ENCODE measurements at regions not wholly inside any gene's neighbourhood (a gene's known extent, or its start where the extent isn't known, plus 50 kb on each side); places are given as distances from the start of the nearest gene placed in this dataset.
"Not testable (repeated sequence)": the region's sequence is repeated elsewhere in the genome, so short reads cannot be mapped to it uniquely, and the experiment has no call there.

DNA sequence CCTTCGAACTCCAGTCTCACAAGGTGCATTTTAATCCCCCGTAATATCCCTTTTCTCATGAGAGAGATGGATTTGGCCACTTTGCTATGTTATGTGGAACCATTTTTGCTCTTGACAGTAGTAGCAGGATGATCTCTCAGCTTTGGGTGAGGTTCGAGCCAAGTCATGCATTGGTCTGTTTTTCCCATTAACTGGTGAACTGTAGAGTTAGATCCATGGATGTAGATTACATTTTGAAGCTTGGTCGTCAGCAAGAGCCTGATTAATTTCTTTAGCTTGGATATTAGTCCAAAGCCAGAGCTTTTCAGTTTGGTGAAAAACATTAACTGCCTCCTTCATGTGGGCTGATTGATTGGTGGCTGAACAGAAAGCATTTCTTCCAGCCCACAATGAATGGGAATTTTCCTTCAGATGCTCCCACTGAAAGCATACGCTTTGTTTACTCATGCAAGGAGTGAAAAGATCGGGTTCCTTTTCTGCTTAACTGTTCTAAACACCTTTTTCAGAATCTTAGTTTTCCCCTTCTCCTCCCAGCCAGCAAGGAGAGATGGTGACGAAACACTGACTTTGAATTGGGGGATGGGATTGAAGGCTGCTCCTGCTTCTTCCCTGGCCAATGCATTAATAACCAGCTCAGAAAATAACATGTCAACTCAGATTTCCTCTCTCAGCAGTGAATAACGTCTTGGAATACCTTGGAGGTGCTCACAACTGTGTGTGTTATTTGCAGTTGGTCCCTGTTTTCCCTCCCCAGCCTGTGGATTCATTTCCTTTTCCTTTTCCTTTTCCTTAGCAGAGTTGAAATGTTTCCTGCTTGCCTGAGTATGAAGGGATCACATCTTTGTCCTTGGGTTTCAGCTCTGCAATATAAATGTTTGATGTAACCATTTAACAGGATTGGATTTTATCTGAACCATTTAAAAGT lies 351.8 kb upstream of the FZD8 start:
- DNase-seq (ENCODE audit: low read depth) = no peak

DNA sequence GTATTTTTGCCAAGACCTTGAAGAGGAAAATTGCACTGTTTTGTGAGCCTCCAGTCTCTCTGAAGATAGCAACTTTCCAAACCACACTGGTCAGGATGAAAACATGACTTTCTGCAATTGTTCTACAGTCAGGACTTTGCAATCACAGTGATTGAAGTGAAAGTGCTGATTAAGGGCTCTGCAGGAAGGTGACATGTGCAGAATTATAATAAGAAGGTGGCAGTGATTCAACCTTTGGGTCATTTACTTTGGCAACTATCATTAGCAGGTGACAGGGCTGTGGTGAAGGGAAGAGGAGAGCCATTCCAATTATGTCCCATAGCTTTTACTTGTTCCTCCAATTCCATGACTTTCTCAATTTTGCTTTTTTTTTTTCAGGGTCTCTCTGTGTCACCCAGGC lies 350.0 kb upstream of the FZD8 start:
- DNase-seq (ENCODE audit: low read depth) = no peak

DNA sequence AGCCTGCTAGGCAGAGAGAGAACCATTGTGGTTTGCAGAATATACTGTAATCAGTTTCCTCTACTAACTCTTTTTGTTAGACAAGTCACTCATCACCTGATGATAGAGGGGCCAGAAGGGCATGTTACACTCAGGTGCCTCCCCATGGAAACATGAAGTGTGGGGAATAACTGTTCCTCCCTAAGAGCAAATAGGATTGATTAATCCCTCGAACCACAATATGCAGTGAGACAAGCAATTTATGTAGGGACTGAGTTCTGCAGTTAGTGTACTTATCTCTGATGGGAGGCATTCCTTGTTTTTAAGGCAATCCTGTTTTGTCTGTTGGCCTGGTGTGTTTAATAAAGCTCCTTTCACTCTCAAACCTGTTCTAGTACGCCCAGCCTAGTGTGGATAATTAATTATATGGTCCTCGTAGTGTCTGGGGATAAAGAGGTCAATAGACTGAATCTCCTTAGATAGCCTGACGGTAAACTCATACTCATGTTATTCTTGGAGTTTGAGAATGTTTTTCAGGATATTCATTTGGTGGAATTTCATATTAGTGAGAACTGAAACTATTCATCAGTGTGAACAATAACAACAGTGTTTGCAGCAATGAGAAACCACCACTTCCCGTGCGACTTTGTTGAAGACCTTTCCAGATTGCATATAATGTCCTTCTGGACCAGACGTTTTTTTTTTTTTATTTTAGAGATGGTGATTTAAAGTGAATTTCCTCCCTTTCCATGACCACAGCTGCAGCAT lies 344.8 kb upstream of the FZD8 start:
- no peak for DNase-seq (ENCODE audit: low read depth)

DNA sequence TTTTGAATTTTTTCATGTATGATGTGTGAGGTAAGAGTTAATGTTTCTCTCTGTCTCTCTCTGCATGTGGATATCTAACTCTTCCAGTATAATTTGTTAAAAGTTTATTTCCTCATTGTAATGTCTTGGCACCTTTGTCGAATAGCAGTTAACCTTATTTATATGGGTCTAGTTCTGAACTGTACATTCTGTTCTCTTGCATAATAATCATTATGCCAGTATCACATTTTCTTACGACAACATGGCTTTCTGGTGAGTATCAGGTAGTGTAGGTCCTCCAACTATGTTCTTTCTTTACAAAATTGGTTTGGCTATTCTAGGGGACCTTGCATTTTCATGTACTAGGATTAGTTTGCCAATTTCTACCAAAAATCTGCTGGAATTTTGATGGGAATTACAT lies 337.0 kb upstream of the FZD8 start:
- no peak for DNase-seq (ENCODE audit: low read depth)

DNA sequence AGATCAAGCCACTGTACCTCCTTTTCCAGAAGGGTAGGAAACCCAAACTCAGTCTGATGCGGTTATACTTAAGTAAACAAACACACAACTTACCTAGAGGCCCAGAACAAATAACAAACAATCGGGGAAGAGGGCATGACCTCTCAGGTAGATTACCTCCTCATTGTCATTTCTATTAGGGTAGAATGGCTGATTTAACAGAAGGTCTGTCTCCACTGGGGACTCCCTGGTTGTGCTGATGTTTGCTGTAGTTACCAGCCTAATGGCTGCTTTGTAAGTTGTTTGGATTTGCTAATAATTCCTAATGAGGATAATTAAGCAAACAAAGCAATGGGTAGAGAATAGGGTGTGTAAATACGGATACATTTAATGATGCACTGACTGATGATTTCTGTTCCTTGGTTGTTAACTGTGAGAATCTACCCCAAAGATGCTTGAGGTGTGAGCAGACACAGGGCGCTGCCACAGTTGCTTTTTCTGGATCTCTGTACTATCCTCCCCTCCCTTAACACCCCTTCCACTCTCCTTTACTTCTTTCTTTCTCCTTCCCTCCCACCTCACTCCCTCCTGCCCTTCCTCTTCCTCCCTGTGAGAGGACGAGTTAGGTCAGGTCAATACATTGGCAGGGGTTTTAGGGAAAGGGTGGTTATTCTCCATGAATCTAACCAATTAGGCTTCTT lies 332.0 kb upstream of the FZD8 start:
- DNase-seq (ENCODE audit: low read depth) = not testable (repeated sequence)

DNA sequence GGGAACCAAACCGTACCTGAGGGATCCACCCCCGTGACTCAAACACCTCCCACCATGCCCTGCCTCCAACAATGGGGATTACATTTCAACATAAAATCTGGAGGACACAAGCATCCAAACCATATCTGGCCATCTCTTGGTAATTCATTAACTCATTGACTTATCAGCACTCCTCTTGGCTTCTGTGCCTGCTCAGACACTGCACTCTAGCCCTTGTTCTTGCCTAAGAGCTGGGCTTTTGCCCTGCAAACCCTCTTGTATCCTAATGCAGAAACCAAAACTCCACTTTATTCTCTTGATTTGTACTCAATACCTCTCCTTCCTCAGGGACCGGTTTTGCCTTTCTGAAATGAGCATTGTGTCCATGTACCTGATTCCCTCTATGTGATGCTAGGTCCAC lies 330.2 kb upstream of the FZD8 start:
- no peak for DNase-seq (ENCODE audit: low read depth)

DNA sequence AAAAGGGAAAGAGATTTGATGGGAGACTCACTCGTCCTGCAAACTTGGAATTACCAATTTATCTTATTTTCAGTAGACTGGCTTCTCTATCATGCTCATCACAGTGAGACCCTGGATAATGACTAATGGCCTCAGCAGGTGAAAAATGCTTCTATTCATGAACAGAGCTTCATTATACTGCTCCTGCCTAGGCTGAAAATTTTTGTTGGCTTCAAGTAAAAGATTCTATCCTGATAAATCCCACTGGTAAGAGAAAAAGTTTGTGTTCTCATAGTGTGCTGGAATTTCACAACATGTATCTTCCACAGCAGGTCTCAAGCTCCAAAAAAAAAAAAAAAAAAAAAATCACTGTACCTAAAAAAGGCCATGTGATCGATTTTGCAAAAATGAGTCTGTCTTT lies 329.3 kb upstream of the FZD8 start:
- DNase-seq (ENCODE audit: low read depth) = peak; percentile 58

DNA sequence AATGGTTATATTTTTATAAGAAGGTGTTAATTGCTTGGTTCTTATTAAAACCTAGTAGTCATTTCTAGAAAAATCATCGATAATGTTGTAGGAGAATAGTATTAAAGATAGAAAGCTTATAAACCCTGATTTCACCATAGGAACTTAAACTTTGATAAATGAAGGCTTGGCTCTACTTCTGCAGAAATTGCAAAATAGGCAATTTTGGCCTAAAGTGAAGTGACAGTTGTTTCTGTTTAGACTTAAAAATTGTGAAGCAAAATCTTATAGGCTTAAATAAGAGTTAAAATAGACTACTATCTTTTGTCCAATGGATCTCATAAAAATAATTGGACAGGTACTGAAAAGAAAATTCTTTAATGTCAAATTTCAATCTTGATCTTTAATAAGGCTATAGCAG lies 321.6 kb upstream of the FZD8 start:
- DNase-seq (ENCODE audit: low read depth) = no peak

DNA sequence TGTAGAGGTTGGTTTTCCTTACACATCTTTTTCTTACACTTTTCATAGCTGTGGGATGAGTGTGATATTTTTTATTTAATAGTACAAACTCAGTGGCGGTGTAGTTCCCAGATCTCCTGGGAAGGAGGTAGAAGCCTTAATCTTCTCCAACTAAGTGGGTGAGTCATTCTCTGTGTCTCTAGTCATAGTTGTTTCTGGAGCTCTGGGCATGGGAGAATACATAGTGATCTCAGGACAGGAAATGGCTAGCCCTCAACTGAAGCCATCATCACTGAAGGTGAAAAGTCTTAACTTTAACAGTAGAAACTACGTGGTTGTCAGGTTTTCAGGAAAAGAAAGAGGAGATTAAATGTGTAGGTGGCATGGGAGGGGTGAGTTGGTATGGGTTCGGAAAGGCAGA lies 319.4 kb upstream of the FZD8 start:
- DNase-seq (ENCODE audit: low read depth) = peak; percentile 73

DNA sequence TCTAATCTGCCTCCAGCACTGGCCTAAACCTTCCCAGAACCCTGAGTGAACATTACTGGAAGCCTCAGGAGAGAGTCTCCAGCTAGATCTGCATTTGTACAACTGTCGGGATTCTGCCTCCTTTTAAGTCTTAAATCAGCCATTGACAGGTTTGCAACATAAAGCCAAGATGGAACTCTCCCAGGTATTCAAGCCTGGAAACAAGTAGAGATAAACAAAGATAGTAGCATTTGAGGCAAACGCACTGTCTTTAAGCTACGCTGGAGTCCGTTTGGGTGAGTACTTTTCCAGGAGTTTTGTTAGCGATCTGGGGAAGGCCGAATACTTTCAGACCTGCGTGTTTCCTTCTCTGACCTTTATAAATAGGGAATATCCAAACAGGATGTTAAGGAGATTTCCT lies 317.2 kb upstream of the FZD8 start:
- DNase-seq (ENCODE audit: low read depth) = peak; percentile 45

DNA sequence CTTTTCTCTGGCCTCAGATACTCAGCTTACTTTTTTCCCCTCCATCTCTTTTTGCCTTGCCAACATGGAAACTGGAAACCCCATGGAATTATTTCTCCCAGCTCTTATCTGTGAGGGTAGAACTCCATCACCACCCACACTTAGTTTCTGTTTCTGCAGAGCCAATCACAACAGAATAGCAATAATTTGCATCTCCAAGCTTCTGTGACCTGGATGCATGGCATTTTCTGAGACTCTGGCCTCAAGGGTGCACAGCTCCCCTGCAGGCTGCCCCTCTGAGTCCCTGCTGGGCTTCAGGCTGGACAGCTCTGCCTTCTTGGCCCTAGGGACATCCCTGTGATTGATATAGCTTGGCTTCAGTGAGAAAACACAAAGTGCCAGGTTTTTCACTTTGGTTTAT lies 316.5 kb upstream of the FZD8 start:
- not testable (repeated sequence) for DNase-seq (ENCODE audit: low read depth)

DNA sequence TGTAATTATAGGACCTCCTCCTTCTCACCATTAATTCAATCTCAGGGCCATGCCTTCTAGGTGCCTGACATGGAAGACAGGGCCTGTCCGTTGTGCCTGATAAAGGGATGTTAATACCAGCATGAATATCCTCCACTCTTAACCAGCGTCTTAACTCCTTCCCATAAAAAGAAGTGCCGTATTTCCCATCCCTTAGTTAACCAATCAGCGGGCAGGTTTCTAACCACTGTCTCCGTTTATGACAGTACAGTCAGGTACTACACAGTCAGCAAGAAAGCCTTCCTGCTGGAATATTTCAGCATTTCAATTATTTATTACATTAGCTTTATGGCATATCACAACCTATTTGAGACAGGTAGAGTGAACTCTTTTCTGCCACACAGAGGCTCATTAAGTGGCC lies 308.6 kb upstream of the FZD8 start:
- no peak for DNase-seq (ENCODE audit: low read depth)

DNA sequence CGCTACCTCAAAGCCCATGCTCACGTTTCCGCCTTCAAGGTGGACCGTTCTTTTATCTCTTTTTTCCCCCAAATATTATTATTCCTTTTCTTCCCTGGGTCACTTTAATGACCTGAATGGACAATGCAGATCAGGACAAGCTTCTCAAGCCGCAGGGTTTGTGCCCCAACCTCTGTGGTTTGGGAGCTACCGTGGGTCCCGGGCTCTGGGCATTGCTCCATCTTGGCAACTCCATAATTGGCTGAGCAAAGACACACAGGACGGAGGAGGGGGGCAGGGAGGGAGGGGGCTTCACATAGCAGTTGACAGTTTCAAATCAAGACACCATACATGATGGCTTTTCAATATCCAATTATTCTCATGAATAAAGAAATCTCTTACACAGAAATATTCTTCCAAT lies 308.1 kb upstream of the FZD8 start:
- no peak for DNase-seq (ENCODE audit: low read depth)

DNA sequence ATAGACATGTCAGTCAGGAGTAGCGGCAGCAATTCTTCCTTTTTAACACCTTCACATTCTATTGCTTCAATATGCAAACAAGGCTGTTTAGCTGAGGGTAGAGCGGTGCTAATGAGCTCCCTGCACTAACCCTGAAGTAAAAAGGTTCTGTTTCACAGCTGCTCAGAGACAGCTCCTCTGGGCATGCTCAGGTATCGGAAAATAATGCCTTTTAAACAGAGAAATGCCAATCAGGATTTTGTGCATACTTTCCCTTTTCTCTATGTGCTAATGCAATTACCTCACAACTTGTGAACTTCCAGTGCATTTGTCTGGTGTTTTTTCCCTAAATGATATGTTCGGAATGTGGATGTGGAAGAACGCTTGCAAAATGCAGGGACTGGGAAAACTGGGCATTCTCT lies 307.7 kb upstream of the FZD8 start:
- no peak for DNase-seq (ENCODE audit: low read depth)

DNA sequence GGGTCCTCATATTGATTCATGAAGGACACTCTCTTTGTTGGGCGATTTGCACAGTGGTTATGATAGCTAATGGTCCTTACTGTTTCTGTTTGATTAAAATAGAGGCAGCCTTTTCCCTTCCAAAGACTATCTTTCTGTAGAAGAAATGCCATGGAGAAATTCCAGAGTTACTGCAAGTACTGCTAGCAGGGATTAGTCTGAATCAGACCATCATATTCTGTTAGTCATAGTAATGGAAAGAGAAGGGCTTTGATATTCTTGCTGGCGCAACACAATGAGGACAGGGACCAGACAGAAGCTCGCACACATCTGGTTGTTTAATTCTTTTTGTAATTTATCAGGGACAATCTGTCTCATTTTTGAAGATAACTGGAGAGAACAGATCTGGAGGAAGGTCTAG lies 304.5 kb upstream of the FZD8 start:
- peak; percentile 23 for DNase-seq (ENCODE audit: low read depth)

DNA sequence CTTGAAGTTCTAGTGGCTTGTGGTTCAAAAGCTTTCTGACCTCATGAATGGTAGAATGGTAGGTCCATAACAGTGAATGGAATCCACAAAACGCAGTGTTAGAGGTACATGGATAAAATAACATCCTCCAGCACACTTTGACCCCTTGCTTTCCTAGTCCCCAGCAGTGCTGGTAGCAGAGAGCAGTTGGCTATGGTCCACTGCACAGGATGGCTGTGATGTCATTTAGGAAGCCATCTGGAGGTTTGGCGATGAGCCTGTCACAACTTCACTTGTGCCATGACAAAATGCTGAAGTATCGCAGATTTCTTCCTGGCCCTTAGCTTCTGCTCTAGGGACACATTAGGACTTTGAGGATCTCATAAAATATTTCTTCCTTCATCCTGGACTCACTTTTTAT lies 300.0 kb upstream of the FZD8 start:
- DNase-seq (ENCODE audit: low read depth) = no peak

DNA sequence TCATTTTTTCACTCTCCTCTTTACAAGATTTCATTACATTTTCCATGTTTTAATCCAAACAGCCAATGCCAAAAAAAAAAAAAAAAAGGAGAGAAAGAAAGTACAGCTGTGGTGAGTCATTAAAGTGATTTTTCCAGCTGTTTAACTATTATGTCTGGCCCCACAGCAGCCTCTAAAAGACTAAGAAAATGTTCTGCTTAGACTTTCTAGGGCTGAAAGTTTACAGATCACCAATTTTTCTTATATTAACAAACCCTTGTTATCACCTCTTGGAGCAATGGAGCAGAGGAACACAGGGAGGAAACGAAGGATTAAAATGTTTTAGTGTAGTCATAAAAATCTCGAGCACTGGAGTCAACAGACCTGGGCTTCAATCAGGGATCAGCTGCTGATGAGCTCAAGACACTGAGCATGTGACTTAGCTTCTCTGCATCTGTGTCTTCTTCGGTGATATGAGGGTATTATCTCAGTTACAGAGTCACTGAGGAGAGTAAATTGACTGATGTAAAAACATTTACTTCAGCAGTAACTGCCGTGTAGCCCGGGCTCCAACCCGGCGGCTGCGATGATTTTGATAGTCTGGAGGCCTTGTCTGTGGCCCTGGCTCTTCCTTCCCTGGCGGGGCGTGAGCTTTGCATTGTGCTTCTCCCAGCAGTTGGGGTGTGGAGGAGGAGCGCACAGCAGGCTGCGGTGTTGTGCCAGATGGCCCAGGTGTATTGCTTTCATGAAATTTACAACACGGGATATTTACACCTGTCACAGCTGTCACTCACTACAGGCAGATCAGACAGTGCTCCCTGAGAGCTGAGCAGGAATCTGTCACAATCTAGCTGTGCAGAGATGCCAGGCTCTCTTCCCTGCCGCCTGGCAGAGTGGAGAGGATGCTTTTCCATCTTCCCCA lies 298.3 kb upstream of the FZD8 start:
- peak; percentile 11 for DNase-seq (ENCODE audit: low read depth)

DNA sequence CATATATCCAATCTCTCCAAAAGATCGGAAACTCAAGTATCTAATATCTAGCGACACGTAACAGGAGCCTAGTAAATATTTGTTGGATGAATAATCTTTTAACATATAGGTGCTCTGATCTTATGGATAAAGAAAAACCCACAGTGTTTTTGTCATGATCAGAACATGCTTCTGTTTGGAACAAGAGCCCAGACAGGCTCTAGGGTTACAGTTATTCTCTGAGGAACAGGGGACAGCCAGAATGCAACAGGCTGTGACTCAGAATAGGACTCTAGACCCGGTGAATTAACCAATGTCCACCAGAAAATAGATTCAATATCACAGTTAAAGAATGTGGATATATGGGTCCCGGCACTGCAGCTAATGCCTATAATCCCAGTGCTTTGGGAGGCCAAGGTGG lies 296.1 kb upstream of the FZD8 start:
- no peak for DNase-seq (ENCODE audit: low read depth)

DNA sequence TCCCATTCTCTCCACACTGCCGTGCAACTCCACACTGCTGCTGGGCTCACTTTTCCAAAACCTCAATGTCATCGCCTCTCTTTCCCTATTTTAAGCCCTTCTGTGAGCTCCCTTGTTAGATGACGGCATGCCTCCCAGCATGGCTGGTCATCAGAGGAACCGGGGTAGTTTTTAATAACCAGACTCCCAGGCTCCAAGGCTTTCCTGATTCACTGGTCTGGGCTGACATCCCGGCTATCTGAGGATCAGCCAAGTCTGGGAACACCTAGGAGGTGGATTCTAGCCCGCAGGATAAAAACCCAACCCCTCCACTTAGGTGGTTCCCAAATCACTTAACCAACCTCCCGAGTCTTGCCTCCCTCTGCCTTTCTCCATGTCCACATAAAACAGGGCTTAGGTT lies 295.4 kb upstream of the FZD8 start:
- no peak for DNase-seq (ENCODE audit: low read depth)

DNA sequence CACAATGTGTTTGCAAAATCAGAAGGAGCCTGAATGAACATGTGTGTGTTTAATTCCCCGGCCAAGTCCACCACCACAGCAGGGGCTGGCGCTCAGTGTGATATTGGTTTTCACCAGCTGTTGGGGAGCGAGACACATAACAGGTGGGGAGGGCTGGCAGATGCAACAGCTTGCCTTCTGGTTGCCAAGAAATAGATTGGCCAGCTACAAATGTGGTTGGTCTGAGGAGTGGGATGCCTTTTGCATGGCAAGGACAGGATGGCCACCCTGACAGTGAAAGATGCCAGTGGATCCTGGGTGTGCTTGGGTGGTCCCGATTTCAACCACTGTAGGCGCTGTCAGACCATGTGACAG lies 292.5 kb upstream of the FZD8 start:
- no peak for DNase-seq (ENCODE audit: low read depth)

DNA sequence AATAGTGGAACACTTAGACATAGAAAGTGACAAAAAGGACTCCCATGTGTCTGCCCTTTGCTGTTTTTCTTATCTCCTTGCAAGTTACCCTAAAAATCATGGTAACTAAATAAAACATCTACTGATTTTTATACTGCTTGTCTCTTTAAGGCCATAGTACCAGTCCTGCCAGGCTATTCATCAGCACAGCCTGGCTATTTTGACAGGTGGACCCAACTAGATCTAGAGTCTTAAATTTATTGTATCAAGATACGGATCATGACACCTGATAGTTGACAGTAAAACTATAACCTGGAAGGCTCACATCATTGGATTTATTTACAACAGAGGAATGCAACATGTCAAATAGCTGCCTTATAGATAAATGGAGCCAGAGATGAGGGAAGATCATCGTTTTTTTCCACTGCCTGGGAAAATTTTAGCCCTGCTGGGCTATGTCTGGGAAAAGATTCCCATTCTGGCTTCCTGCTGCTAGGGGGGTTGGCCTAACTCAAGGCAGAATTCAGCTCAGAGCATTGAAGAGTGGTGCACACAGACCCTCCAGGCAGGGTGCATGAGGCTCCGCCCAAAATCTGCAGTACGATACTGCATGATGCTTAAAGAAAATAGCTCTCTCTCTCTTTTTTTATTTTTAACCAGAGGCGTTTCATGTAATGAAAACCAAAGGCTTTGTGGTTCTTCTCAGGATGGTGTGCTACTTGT lies 292.0 kb upstream of the FZD8 start:
- DNase-seq (ENCODE audit: low read depth) = no peak
